HepG2 (cell line): ENCODE measurements at regions not wholly inside any gene's neighbourhood (a gene's known extent, or its start where the extent isn't known, plus 50 kb on each side); places are given as distances from the start of the nearest gene placed in this dataset.

Source experiments
- ATAC-seq: fragments of 200-7000 bp; cut with Tn5 transposase; 3 replicates; pipeline ENCODE4 v1.9.1; 2020; ENCODE audit warnings: mild to moderate bottlenecking, moderate library complexity
- BruUV-seq: library from RNA; stranded (reverse); fragments of 400-500 nt; replicated peaks from 2 replicates; lab custom pipeline; 2021; lab: Mats Ljungman, UMichigan
- CTCF ChIA-PET: fragments of 300-600 bp; formaldehyde crosslinking; extraction: SDS; loops from one replicate; lab custom pipeline; 2021; ENCODE audit warnings: low total read pairs, inconsistent platforms, low intra/inter-chr PET ratio; lab: Yijun Ruan, JAX
- POLR2A ChIA-PET: fragments of 350-600 bp; sonication (Branson Sonifier 250); formaldehyde crosslinking; loops from one replicate; lab custom pipeline; 2020; ENCODE audit warnings: antibody characterized with exemption, inconsistent platforms; lab: Yijun Ruan, JAX
- DNase-seq: peaks from one replicate; pipeline ENCODE4 v3.0.0-alpha.2; 2015; ENCODE audit warnings: low spot score
- FAIRE-seq: peaks from 3 replicates; lab custom pipeline; 2011; peaks lifted over from hg19 to GRCh38; lab: Jason Lieb, UNC
- H2AFZ ChIP-seq: one replicate; pipeline ENCODE4 v1.6.1; 2011; ENCODE audit warnings: low read length, inconsistent platforms
- H3K27ac ChIP-seq: fragments of 300-600 bp; 3 replicates; pipeline ENCODE4 v1.8.0; 2011; ENCODE audit warnings: mixed run types, mild to moderate bottlenecking, mixed read lengths, low read length, inconsistent platforms; ENCODE audit not compliant: insufficient read depth; ENCODE audit errors: extremely low read length
- H3K27me3 ChIP-seq, 2 experiments: fragments of 200-600 bp in 1 of 2; 2 replicates in 1 of 2; 3 replicates in 1 of 2; pipeline versions ENCODE4 v1.6.0 to v1.8.0; 2011; ENCODE audit warnings: low read length in 2 of 2, mild to moderate bottlenecking in 2 of 2, moderate library complexity in 2 of 2, inconsistent platforms in 1 of 2; ENCODE audit not compliant: insufficient read depth in 2 of 2, control insufficient read depth in 1 of 2
- H3K36me3 ChIP-seq, 2 experiments: fragments of 200-600 bp in 1 of 2; replicated peaks in 1 of 2; 2 replicates in 1 of 2; 3 replicates in 1 of 2; pipeline versions ENCODE4 v1.5.1 to v1.8.0; 2011; ENCODE audit warnings: low read length in 2 of 2, inconsistent platforms in 1 of 2; ENCODE audit not compliant: insufficient read depth in 2 of 2, control insufficient read depth in 1 of 2
- H3K4me1 ChIP-seq: 2 replicates; pipeline ENCODE4 v1.5.1; 2012; ENCODE audit warnings: low read length, inconsistent platforms; ENCODE audit not compliant: insufficient read depth
- H3K4me2 ChIP-seq: 2 replicates; pipeline ENCODE4 v1.6.0; 2011; ENCODE audit warnings: low read depth, low read length, inconsistent platforms
- H3K4me3 ChIP-seq, 3 experiments: fragments of 200-600 bp in 1 of 3; sonication (generic), shearing (Covaris generic) in 1 of 3; replicated peaks in 1 of 3; 2 replicates each; pipeline ENCODE4 v1.5.1; 2011 to 2016; ENCODE audit warnings: low read length in 3 of 3, inconsistent platforms in 2 of 3, low read depth in 2 of 3, mild to moderate bottlenecking in 2 of 3, control low read depth in 1 of 3, mixed read lengths in 1 of 3; ENCODE audit not compliant: insufficient read depth in 1 of 3
- H3K79me2 ChIP-seq: one replicate; pipeline ENCODE4 v1.6.1; 2011; ENCODE audit warnings: low read length, inconsistent platforms; ENCODE audit not compliant: insufficient read depth
- H3K9ac ChIP-seq: 2 replicates; pipeline ENCODE4 v1.6.0; 2011; ENCODE audit warnings: mild to moderate bottlenecking, low read depth, low read length, inconsistent platforms; ENCODE audit not compliant: insufficient read depth
- H3K9me3 ChIP-seq: 2 replicates; pipeline ENCODE4 v1.5.1; 2012; ENCODE audit warnings: mild to moderate bottlenecking, low read length
- H4K20me1 ChIP-seq: 2 replicates; pipeline ENCODE4 v1.6.0; 2011; ENCODE audit warnings: inconsistent platforms, mild to moderate bottlenecking, low read length, moderate library complexity; ENCODE audit not compliant: insufficient read depth
- ARID3A ChIP-seq: IDR thresholded peaks from 2 replicates; pipeline ENCODE4 v1.6.1; 2012; ENCODE audit warnings: low read depth, low read length, improper control_type of control experiment
- CBX5 ChIP-seq: sonication (generic); formaldehyde crosslinking; IDR thresholded peaks from 2 replicates; pipeline ENCODE4 v1.4.0; 2020; ENCODE audit warnings: missing genetic modification reagents, borderline replicate concordance
- HNRNPK ChIP-seq: fragments of 200-400 bp; formaldehyde crosslinking; IDR thresholded peaks from 2 replicates; pipeline ENCODE4 v1.6.1; 2018; ENCODE audit warnings: low read length, low read depth, moderate library complexity, mild to moderate bottlenecking; ENCODE audit not compliant: poor library complexity, severe bottlenecking
- PCBP1 ChIP-seq: fragments of 200-400 bp; formaldehyde crosslinking; IDR thresholded peaks from 2 replicates; pipeline ENCODE4 v1.6.1; 2017; ENCODE audit warnings: mild to moderate bottlenecking, low read depth, low read length, borderline replicate concordance
- PCBP2 ChIP-seq: fragments of 200-400 bp; formaldehyde crosslinking; optimal IDR thresholded peaks from 2 replicates; pipeline ENCODE3; 2018; ENCODE audit warnings: low read length, low read depth; ENCODE audit not compliant: poor library complexity, severe bottlenecking
- SP2 ChIP-seq: sonication (generic); formaldehyde crosslinking; IDR thresholded peaks from 2 replicates; pipeline ENCODE4 v1.5.1; 2020; ENCODE audit warnings: mild to moderate bottlenecking, missing genetic modification reagents
- SRSF4 ChIP-seq: fragments of 200-400 bp; formaldehyde crosslinking; IDR thresholded peaks from one replicate; pipeline ENCODE4 v1.6.1; 2018; ENCODE audit warnings: mild to moderate bottlenecking, low read depth, low read length, moderate library complexity; ENCODE audit not compliant: poor library complexity, severe bottlenecking
- SYNCRIP ChIP-seq: fragments of 200-400 bp; formaldehyde crosslinking; IDR thresholded peaks from 2 replicates; pipeline ENCODE4 v1.6.1; 2018; ENCODE audit warnings: mild to moderate bottlenecking, low read depth, low read length; ENCODE audit not compliant: insufficient read depth
- TCF12 ChIP-seq, 2 experiments: fragments of 450-650 bp in 1 of 2; sonication (generic) in 1 of 2; formaldehyde crosslinking in 1 of 2; IDR thresholded peaks; 2 replicates each; pipeline versions ENCODE4 v1.6.1 to v1.8.0; 2017 to 2022; ENCODE audit warnings: antibody characterized with exemption in 1 of 2, mild to moderate bottlenecking in 1 of 2, missing genetic modification reagents in 1 of 2, moderate library complexity in 1 of 2
- ZNF225 ChIP-seq: sonication (generic); formaldehyde crosslinking; IDR thresholded peaks from 2 replicates; pipeline ENCODE4 v1.4.0; 2020; ENCODE audit warnings: mild to moderate bottlenecking, missing genetic modification reagents
- ZNF619 ChIP-seq: sonication (generic); formaldehyde crosslinking; IDR thresholded peaks from 2 replicates; pipeline ENCODE4 v1.4.0; 2020; ENCODE audit warnings: mild to moderate bottlenecking, missing genetic modification reagents
- ZSCAN20 ChIP-seq: sonication (generic); formaldehyde crosslinking; IDR thresholded peaks from 2 replicates; pipeline ENCODE4 v1.4.0; 2020; ENCODE audit warnings: missing genetic modification reagents, mild to moderate bottlenecking, borderline replicate concordance
- WGBS: methylation state at CpG from one replicate; pipeline ENCODE4 v1.1.6; 2017; ENCODE audit warnings: low lambda C conversion rate; 5-methylcytosine and 5-hydroxymethylcytosine counted together
- in situ Hi-C: cut with HindIII; loops from 2 replicates; pipeline ENCODE4 v1.10.0; 2017; ENCODE audit warnings: low pct_unique_long_range_greater_than_20kb; ENCODE audit not compliant: extremely low pct_ligation_motif_present
- intact Hi-C: fragments of 100-400 bp; cut with micrococcal nuclease; formaldehyde crosslinking; loops from one replicate; pipeline ENCODE4 v1.10.0; 2022; ENCODE audit not compliant: unreplicated experiment
- TF ChIP-seq, protein P1 (sequence below): sonication (generic); formaldehyde crosslinking; IDR thresholded peaks from 2 replicates; pipeline ENCODE4 v1.5.0; 2020; ENCODE audit warnings: missing genetic modification reagents, mild to moderate bottlenecking, borderline replicate concordance
- TF ChIP-seq, protein P2 (sequence below): sonication (generic); formaldehyde crosslinking; IDR thresholded peaks from 2 replicates; pipeline ENCODE4 v1.4.0; 2020; ENCODE audit warnings: missing genetic modification reagents

DNA sequence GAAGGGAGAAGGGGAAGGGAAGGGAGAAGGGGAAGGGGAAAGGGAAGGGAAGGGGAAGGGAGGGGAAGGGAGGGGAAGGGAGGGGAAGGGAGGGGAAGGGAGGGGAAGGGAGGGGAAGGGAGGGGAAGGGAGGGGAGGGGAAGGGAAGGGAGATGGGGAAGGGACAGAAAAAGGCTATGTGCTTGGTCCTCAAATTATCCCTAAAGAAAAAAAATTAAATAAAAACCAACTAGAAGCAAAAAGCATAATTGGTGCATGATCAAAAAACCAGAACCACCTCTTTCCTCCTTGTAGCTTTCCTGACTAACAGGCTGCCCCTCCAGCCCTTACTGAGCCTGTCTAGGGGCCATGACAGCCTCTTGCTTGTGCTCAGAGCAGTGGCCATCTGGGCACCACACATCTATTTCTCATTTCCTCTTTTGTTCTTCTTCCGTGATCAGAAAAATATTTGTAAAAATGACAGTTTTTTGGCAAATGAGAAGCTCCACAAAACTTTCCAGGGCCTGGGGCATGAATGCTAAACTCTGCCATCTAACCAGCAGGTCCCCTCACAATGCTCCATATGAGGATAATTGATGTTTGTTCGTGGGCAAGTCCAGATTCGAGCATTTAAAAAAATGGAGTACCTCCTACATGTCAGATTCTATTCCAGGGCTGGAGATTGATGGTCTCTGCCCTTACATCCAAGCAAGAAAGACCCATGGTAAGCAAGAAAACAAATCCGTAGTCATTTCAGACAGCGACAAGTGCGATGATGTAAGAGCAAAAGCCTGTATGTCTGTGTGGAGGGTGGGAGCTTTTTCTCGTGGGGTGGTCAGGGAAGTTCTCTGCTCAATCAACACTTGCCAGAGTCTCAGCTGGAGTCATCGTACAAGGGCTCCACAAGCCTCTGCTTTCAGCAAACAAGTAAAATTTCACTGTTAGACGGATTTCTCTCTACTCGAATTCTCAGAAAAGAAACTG, 320.9 kb downstream of the WDR11 start:
- ATAC-seq (no peak), DNase-seq (no peak), FAIRE-seq (no peak)
- Histone ChIP-seq H3K9me3 (no peaks in the 10 kb centered on the region), H3K79me2 (no peaks in the 10 kb centered on the region), H3K27me3 (peaks cover 0 to 4% of the 10 kb centered on the region in 2 experiments; a peak in 1 of 5 replicates), H3K9ac (no peak overlapping the region), H3K36me3 (no peaks in the 10 kb centered on the region), H3K4me3 (no peak overlapping the region), H3K27ac (no peak overlapping the region), H4K20me1 (no peaks in the 10 kb centered on the region), H3K4me2 (no peak overlapping the region), H3K4me1 (no peaks in the 10 kb centered on the region), H2AFZ (no peak overlapping the region)
- intact Hi-C loops (no loop called here), in situ Hi-C loops (no loop called here)
- WGBS: 43% methylated on average over 10 of the region's 10 CpGs
- no peak for TF ChIP-seq ZNF225
- peak; percentile 98 for TF ChIP-seq HNRNPK
- TF ChIP-seq SP2 (CRISPR knock-in tag): no peak
- TF ChIP-seq, protein P1, sequence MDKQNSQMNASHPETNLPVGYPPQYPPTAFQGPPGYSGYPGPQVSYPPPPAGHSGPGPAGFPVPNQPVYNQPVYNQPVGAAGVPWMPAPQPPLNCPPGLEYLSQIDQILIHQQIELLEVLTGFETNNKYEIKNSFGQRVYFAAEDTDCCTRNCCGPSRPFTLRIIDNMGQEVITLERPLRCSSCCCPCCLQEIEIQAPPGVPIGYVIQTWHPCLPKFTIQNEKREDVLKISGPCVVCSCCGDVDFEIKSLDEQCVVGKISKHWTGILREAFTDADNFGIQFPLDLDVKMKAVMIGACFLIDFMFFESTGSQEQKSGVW (CRISPR knock-in tag): no peak
- no peak for TF ChIP-seq ARID3A
- TF ChIP-seq ZNF619 (CRISPR knock-in tag): no peak
- TF ChIP-seq PCBP1: peak; percentile 83; the same call in 1 of the 2 replicates
- peak; percentile 68 for TF ChIP-seq PCBP2
- no peak for TF ChIP-seq CBX5
- no peak for TF ChIP-seq ZSCAN20 (CRISPR knock-in tag)
- no peak for TF ChIP-seq TCF12 (IDR thresholded peaks at IDR 0.05)
- TF ChIP-seq TCF12 (CRISPR knock-in tag; IDR thresholded peaks at IDR 0.05): no peak
- TF ChIP-seq SRSF4: no peak
- no peak for TF ChIP-seq SYNCRIP
- TF ChIP-seq, protein P2, sequence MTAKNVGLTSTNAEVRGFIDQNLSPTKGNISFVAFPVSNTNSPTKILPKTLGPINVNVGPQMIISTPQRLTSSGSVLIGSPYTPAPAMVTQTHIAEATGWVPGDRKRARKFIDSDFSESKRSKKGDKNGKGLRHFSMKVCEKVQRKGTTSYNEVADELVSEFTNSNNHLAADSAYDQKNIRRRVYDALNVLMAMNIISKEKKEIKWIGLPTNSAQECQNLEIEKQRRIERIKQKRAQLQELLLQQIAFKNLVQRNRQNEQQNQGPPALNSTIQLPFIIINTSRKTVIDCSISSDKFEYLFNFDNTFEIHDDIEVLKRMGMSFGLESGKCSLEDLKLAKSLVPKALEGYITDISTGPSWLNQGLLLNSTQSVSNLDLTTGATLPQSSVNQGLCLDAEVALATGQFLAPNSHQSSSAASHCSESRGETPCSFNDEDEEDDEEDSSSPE: no peak
- ChIA-PET POLR2A (no interaction called here), CTCF (no interaction called here)
- BruUV-seq: no TSS peak
